WTC11 (cell line): ENCODE measurements at regions not wholly inside any gene's neighbourhood (a gene's known extent, or its start where the extent isn't known, plus 50 kb on each side); places are given as distances from the start of the nearest gene placed in this dataset.

ENCODE experiments used
- ATAC-seq: fragments of 200-7000 bp; cut with Tn5 transposase; 2 replicates; pipeline ENCODE4 v1.10.0; 2021; ENCODE audit warnings: mild to moderate bottlenecking, moderate library complexity
- CTCF ChIA-PET: fragments of 300-600 bp; sonication (Branson Sonifier 250); formaldehyde crosslinking; loops from one replicate; lab custom pipeline; 2021; ENCODE audit warnings: antibody characterized with exemption; lab: Charles Lee
- POLR2A ChIA-PET: fragments of 350-600 bp; sonication (Branson Sonifier 250); formaldehyde crosslinking; loops from one replicate; lab custom pipeline; 2021; ENCODE audit warnings: antibody characterized with exemption; lab: Charles Lee
- DNase-seq: peaks from one replicate; pipeline ENCODE4 v3.0.0; 2021; ENCODE audit warnings: low spot score
- H3K27ac Mint-ChIP-seq: 2 replicates; pipeline ENCODE4 v1.8.0; 2021; ENCODE audit warnings: mixed read lengths
- H3K27me3 Mint-ChIP-seq: 2 replicates; pipeline ENCODE4 v1.8.0; 2021; ENCODE audit warnings: low read depth, mild to moderate bottlenecking, moderate library complexity, mixed read lengths
- H3K36me3 Mint-ChIP-seq: 2 replicates; pipeline ENCODE4 v1.8.0; 2021; ENCODE audit warnings: mixed read lengths
- H3K4me1 Mint-ChIP-seq: 2 replicates; pipeline ENCODE4 v1.8.0; 2022; ENCODE audit warnings: mixed read lengths
- H3K4me3 Mint-ChIP-seq: 2 replicates; pipeline ENCODE4 v1.8.0; 2021; ENCODE audit warnings: mild to moderate bottlenecking, moderate library complexity, mixed read lengths
- H3K9me3 Mint-ChIP-seq: 2 replicates; pipeline ENCODE4 v1.8.0; 2021; ENCODE audit warnings: mixed read lengths
- AFF4 ChIP-seq: sonication (generic); formaldehyde crosslinking; IDR thresholded peaks from 2 replicates; pipeline ENCODE4 v1.8.1; 2023; ENCODE audit warnings: mild to moderate bottlenecking, missing genetic modification reagents, borderline replicate concordance
- ATF3 ChIP-seq: sonication (generic); formaldehyde crosslinking; conservative IDR thresholded peaks from 2 replicates; pipeline ENCODE4 v1.8.1; 2022; ENCODE audit warnings: mild to moderate bottlenecking, missing genetic modification reagents
- CREB1 ChIP-seq: sonication (generic); formaldehyde crosslinking; IDR thresholded peaks from 2 replicates; pipeline ENCODE4 v1.8.0; 2023; ENCODE audit warnings: mild to moderate bottlenecking, missing genetic modification reagents
- CREM ChIP-seq: sonication (generic); formaldehyde crosslinking; IDR thresholded peaks from 2 replicates; pipeline ENCODE4 v1.8.1; 2022; ENCODE audit warnings: mild to moderate bottlenecking, missing genetic modification reagents, moderate library complexity
- E2F1 ChIP-seq: sonication (generic); formaldehyde crosslinking; IDR thresholded peaks from 2 replicates; pipeline ENCODE4 v1.8.0; 2022; ENCODE audit warnings: mild to moderate bottlenecking, missing genetic modification reagents
- E2F5 ChIP-seq: sonication (generic); formaldehyde crosslinking; IDR thresholded peaks from 2 replicates; pipeline ENCODE4 v1.8.1; 2022; ENCODE audit warnings: mild to moderate bottlenecking, moderate library complexity, missing genetic modification reagents
- ELF4 ChIP-seq: sonication (generic); formaldehyde crosslinking; IDR thresholded peaks from 2 replicates; pipeline ENCODE4 v1.8.1; 2022; ENCODE audit warnings: low read depth, mild to moderate bottlenecking, moderate library complexity, missing genetic modification reagents
- FOXK1 ChIP-seq: sonication (generic); formaldehyde crosslinking; IDR thresholded peaks from 2 replicates; pipeline ENCODE4 v1.8.0; 2022; ENCODE audit warnings: mild to moderate bottlenecking, moderate library complexity, missing genetic modification reagents
- FOXP1 ChIP-seq: sonication (generic); formaldehyde crosslinking; IDR thresholded peaks from 2 replicates; pipeline ENCODE4 v1.8.0; 2022; ENCODE audit warnings: missing genetic modification reagents, mild to moderate bottlenecking, moderate library complexity, borderline replicate concordance
- IRF1 ChIP-seq: sonication (generic); formaldehyde crosslinking; IDR thresholded peaks from 2 replicates; pipeline ENCODE4 v1.8.0; 2023; ENCODE audit warnings: missing genetic modification reagents
- KAT7 ChIP-seq: sonication (generic); formaldehyde crosslinking; IDR thresholded peaks from 2 replicates; pipeline ENCODE4 v1.8.1; 2023; ENCODE audit warnings: missing genetic modification reagents, mild to moderate bottlenecking, borderline replicate concordance
- MXD4 ChIP-seq: fragments of 250-450 bp; sonication (Bioruptor Pico); IDR thresholded peaks from 2 replicates; pipeline ENCODE4 v1.8.0; 2021; ENCODE audit warnings: mild to moderate bottlenecking, moderate library complexity, borderline replicate concordance
- MYBL2 ChIP-seq: sonication (generic); formaldehyde crosslinking; IDR thresholded peaks from 2 replicates; pipeline ENCODE4 v1.8.1; 2023; ENCODE audit warnings: mild to moderate bottlenecking, moderate library complexity, missing genetic modification reagents
- OVOL2 ChIP-seq: fragments of 250-450 bp; sonication (Bioruptor Pico); IDR thresholded peaks from 2 replicates; pipeline ENCODE4 v1.9.0; 2021; ENCODE audit warnings: mild to moderate bottlenecking, borderline replicate concordance
- SMAD3 ChIP-seq: sonication (generic); formaldehyde crosslinking; IDR thresholded peaks from 2 replicates; pipeline ENCODE4 v1.8.0; 2022; ENCODE audit warnings: missing genetic modification reagents, mild to moderate bottlenecking, borderline replicate concordance
- TP53 ChIP-seq: sonication (generic); formaldehyde crosslinking; IDR thresholded peaks from 2 replicates; pipeline ENCODE4 v1.8.1; 2023; ENCODE audit warnings: mild to moderate bottlenecking, missing genetic modification reagents
- USF2 ChIP-seq: sonication (generic); formaldehyde crosslinking; IDR thresholded peaks from 2 replicates; pipeline ENCODE4 v1.8.1; 2023; ENCODE audit warnings: mild to moderate bottlenecking, missing genetic modification reagents, moderate library complexity
- ZNF416 ChIP-seq: fragments of 250-450 bp; sonication (Bioruptor Pico); IDR thresholded peaks from 2 replicates; pipeline ENCODE4 v1.9.0; 2021; ENCODE audit warnings: mild to moderate bottlenecking, inconsistent platforms
- ZNF512 ChIP-seq: sonication (generic); formaldehyde crosslinking; IDR thresholded peaks from 2 replicates; pipeline ENCODE4 v1.8.1; 2022; ENCODE audit warnings: missing genetic modification reagents, borderline replicate concordance
- ZSCAN18 ChIP-seq: fragments of 250-450 bp; sonication (Bioruptor Pico); IDR thresholded peaks from 2 replicates; pipeline ENCODE4 v2.1.2; 2022; ENCODE audit warnings: mild to moderate bottlenecking, moderate library complexity

GRCh38 chr17:10931133-10931532 is 93.2 kb upstream of the PIRT start:
- peaks cover 65% of the 10 kb centered on the region for H3K36me3 Mint-ChIP-seq
- DNase-seq: no peak
- H3K9me3 Mint-ChIP-seq: peaks cover 81% of the 10 kb centered on the region
- ChIA-PET CTCF (no interaction called here), POLR2A (no interaction called here)
- no peak for ATAC-seq
- H3K27me3 Mint-ChIP-seq: peaks cover 6% of the 10 kb centered on the region
- no peak overlapping the region for H3K4me3 Mint-ChIP-seq
- TF ChIP-seq AFF4 (CRISPR knock-in tag) (no peak), SMAD3 (CRISPR knock-in tag) (no peak), E2F1 (CRISPR knock-in tag) (no peak), ZNF416 (CRISPR knock-in tag) (no peak), CREB1 (CRISPR knock-in tag) (no peak), ATF3 (CRISPR knock-in tag) (no peak), MYBL2 (CRISPR knock-in tag) (no peak), E2F5 (CRISPR knock-in tag) (no peak), KAT7 (CRISPR knock-in tag) (no peak), FOXK1 (CRISPR knock-in tag) (no peak), FOXP1 (CRISPR knock-in tag) (no peak), CREM (CRISPR knock-in tag) (no peak), OVOL2 (CRISPR knock-in tag) (no peak), ZNF512 (no peak), TP53 (CRISPR knock-in tag) (no peak), MXD4 (CRISPR knock-in tag) (no peak), ELF4 (no peak), IRF1 (CRISPR knock-in tag) (no peak), USF2 (CRISPR knock-in tag) (no peak), ZSCAN18 (CRISPR knock-in tag) (no peak)
- TF ChIP-seq, all 79 proteins: peak for 0
- Mint-ChIP-seq H3K27ac (no peak overlapping the region), H3K4me1 (peaks cover 4% of the 10 kb centered on the region)
